ENCODE measurements at regions not wholly inside any gene's neighbourhood (a gene's known extent, or its start where the extent isn't known, plus 50 kb on each side); places are given as distances from the start of the nearest gene placed in this dataset.

DNA sequence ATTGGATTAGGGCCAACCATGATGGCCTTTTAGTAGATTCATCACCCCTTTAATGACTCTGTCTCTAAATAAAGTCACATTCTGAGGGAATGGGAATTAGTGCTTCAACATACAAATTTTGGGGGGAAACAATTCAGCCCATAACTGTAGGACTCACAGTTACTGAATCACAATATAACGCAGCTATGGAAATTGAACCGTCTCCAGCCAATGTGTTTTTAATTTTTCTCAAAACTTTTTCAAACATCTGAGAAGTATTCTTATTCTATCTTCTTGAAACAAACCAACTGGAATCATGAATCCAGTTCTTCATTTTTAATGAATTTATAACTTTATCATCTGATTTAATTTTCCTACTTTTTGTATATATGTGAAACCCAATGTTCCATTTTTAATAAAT lies 373.1 kb upstream of the SYT4 start:
- DNase-seq = no peak

DNA sequence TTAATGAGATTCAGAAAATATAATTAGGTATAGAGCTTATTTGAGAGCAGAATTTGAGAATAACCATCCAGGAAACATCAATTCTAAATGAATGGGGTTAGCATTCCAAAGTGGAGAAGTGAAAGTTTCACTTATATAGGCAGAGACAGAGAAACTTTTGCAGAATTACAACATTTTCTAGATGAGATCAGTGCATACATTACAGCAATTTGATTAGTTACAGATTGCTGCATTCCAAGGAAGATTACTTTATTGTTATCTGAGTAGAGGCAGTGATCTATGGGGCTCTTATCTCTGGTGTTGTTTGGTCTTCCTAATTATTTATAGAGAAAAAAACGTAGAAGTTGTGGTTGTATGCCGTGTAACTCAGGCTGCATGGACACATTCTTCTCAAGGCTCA lies 373.8 kb upstream of the SYT4 start:
- DNase-seq = no peak

- DNase-seq = no peak
Measured at GRCh38 chr18:43656547-43656946, 379.3 kb upstream of the SYT4 start.

DNA sequence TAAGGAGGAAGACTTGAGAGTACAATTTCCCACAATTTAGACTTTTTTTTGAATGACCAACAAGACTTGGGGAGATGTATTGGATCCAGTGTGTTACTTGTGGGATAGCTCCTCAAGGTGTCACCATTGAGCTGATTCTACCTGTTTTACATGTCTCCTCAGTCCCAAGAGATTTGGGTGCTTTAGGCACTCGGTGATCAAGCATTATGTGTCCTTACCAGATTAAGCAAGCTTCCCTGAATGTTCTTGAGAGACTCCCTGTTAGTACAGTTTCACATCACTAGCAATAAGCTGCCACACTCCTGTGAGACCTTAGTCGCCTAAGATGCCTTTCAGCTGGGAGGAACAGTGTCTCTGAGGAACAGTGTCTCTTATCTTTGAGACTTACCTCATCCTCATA lies 384.3 kb upstream of the SYT4 start:
- DNase-seq = no peak

DNA sequence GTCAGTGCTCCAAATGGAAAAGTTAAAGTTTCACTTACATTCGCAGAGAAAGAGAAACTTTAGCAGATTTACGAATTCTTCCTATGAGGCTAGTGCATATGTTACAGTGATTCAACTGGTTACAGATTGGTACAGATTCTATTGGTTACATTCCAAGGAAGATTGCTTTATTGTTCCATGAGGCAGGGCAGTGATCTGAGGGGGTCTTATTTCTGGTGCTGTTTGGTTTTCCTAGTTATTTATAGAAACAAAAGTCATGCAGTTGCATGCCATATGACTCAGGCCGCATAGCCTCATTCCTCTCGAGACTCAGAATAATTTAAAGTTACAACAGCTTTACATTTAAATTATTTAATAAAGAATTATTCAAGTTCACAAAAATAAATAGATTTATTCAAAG lies 385.4 kb upstream of the SYT4 start:
- no peak for DNase-seq

GRCh38 chr18:43663159-43663558 lies 385.9 kb upstream of the SYT4 start:
- no peak for DNase-seq

DNA sequence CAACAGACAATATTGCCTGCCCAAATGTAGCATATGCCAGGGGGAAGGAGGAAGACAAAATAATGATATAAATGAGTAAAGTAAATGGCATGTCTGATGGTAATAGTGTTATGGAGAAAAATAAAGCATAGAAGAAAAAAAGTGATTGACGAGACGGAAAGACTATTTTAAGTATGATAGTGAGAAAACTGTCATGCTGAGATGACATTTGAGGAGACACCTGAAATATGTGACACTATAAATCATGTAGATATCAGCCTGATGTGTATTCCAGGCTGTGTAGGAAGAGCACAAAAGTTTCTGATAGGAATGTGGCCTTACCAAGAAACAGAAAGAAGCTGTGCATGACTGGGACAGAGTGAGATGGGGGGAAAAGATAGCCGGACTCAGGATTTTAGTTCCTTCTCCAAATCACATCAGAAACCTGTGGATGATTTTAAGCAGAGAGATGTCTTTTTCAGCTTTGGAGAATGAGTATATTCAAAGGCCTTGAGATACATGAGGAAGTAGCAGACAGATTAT lies 387.3 kb upstream of the SYT4 start:
- DNase-seq = no peak

GRCh38 chr18:43665105-43665788 lies 388.0 kb upstream of the SYT4 start:
- DNase-seq = no peak

- DNase-seq = no peak
Measured at GRCh38 chr18:43668866-43669265, 391.6 kb upstream of the SYT4 start.

DNA sequence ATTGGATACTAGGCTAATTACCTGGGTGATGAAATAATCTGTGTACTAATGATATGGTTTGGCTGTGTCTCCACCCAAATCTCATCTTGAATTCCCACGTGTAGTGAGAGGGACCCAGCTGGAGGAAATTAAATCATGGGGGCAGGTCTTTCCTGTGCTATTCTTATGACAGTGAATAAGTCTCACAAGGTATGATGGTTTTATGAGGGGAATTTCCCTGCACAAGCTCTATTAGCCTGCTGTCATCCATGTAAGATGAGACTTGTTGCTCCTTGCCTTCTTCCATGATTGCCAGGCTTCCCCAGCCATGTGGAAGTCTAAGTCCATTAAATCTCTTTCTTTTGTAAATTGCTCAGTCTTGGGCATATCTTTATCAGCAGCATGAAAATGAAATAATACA lies 394.1 kb upstream of the SYT4 start:
- no peak for DNase-seq

GRCh38 chr18:43680096-43680495 lies 402.8 kb upstream of the SYT4 start:
- DNase-seq = no peak

- no peak for DNase-seq
Measured at GRCh38 chr18:43681661-43682060, 404.4 kb upstream of the SYT4 start.

GRCh38 chr18:43682196-43682595 lies 404.9 kb upstream of the SYT4 start:
- DNase-seq = no peak

GRCh38 chr18:43686709-43687108 lies 409.4 kb upstream of the SYT4 start:
- DNase-seq = no peak

GRCh38 chr18:43692099-43692690 lies 414.9 kb upstream of the SYT4 start:
- no peak for DNase-seq

GRCh38 chr18:43702399-43702798 lies 425.1 kb upstream of the SYT4 start:
- no peak for DNase-seq

DNA sequence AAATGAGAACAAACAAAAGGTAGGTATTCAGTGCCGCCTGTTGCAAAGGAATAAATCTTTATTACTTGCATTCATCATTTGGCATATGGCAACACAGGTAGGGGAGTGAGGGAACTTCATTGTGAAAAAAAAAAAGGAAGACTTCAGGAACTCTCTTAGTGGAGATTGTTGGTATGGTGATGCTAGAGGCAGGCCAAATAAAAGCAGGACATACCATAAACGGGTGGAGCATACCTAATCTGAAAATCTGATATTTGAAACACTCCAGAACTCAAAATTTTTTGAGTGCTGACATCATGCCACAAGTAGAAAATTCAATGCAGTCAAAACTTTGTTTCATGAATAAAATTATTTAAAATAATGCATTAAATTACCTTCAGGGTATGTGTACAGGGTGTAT lies 425.8 kb upstream of the SYT4 start:
- no peak for DNase-seq

DNA sequence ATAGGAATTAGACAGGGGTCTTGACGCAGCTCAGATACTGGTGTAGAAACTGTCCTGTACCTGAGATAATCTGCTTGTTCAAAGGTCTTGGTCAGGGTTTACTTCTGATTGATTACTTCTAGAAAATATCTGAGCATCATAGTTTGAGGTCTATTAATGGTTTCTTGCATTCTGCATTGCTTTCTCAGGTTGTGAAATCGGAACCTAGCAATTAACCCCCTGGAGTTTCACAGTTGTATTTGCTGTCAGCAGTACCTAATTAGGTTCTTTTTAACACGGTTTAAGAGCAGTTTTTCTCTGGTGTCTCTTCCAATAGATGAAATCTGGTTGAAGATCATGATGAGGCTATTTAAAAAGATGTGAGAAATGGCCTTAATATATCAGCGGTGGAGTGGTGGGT lies 428.6 kb upstream of the SYT4 start:
- no peak for DNase-seq

DNA sequence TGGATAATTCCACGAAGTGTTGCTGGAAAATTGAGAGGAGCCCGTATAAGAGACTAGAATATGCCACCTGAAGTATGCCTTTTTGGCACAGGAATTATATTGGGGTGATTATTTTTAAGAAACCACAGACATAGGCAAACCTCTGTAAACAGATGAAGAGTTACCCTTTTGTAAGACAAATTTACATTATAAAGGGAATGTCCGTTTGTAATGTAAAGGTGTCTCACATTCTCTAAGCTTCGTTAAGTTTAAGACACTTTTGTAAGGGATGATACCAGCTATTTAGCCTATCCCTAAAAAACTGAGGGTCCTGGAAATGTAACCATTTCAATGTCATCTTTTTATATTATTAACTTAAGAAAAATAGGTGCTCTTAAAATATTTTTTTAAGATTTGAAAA lies 432.8 kb upstream of the SYT4 start:
- DNase-seq = no peak

GRCh38 chr18:43714343-43715010 lies 437.2 kb upstream of the SYT4 start:
- no peak for DNase-seq

DNA sequence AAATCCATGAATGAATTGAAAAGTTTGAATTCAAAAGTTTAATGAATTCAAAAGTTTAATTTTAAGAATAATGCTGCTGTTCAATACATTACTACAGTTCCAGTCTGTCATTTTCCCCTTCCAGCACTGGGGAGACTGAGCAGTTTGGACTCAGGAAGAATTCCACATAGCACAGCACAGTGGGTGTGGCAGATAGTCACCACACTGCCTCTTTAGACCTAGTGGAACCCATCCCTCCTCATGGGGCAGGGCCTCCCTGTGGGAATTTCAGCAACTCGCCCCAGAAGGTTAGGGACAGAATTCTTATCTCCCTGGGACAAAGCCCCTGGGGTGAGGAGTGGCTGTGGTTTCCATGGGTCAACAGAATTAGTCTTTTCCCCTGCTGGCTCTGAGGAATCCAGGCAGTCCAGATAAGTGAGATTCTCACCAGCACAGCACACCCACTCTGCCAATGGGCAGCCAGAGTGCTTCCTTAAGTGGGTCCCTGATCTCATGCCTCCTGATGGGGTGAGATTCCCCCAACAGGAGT lies 442.0 kb upstream of the SYT4 start:
- DNase-seq = no peak

- DNase-seq = no peak
Measured at GRCh38 chr18:43720041-43720440, 442.8 kb upstream of the SYT4 start.

DNA sequence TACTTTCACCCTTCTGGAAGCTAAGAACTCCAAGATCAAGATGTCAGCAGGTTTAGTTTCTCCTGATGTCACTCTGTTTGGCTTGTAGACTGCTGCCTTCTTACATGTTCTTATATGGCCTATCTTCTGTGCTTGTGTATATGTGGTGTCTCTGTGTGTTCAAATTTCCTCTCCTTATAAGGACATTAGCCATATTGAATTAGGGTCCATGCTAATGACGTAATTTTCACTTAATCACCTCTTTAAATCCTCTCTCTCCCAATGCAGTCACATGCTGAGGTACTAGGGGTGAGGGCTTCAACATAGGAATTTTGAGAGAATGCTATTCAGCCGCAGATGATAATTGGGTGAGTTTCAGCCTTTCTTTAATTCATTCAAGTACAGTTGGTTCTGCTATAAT lies 458.3 kb upstream of the SYT4 start:
- no peak for DNase-seq
